Upper lobe of left lung (tissue), 6 donors: ENCODE measurements at regions not wholly inside any gene's neighbourhood (a gene's known extent, or its start where the extent isn't known, plus 50 kb on each side); places are given as distances from the start of the nearest gene placed in this dataset.

Experiments used
- ATAC-seq, 2 donors: fragments of 200-7000 bp; cut with Tn5 transposase; one replicate each; pipeline ENCODE4 v1.9.1; 2022; ENCODE audit warnings: mild to moderate bottlenecking in 2 of 2, moderate library complexity in 2 of 2; ENCODE audit not compliant: low FRiP score in 2 of 2
- DNase-seq, 2 donors: peaks; one replicate each; pipeline ENCODE4 v3.0.0-alpha.2; 2019 to 2020
- H3K27ac ChIP-seq, 4 donors: fragments of 200-600 bp; sonication (generic); one replicate each; pipeline ENCODE4 v1.5.1; 2016 to 2019
- H3K27me3 ChIP-seq, 4 donors: fragments of 200-600 bp; sonication (generic); one replicate each; pipeline ENCODE4 v1.5.1; 2017 to 2019
- H3K36me3 ChIP-seq, 4 donors: fragments of 200-600 bp; sonication (generic); one replicate each; pipeline ENCODE4 v1.5.1; 2016 to 2019
- H3K4me1 ChIP-seq, 4 donors: fragments of 200-600 bp; sonication (generic); one replicate each; pipeline ENCODE4 v1.5.1; 2018 to 2019
- H3K4me3 ChIP-seq, 4 donors: fragments of 200-600 bp; sonication (generic); one replicate each; pipeline ENCODE4 v1.5.1; 2017 to 2019; ENCODE audit warnings: mild to moderate bottlenecking in 2 of 4, moderate library complexity in 1 of 4
- H3K9me3 ChIP-seq, 4 donors: fragments of 200-600 bp; sonication (generic); one replicate each; pipeline ENCODE4 v1.5.1; 2018 to 2019
- CTCF ChIP-seq, 6 experiments: fragments of 450-650 bp in 4 of 6; fragments of 200-600 bp in 2 of 6; sonication (generic) in 2 of 6; IDR thresholded peaks; one replicate each; pipeline ENCODE4 v1.5.1; 2016 to 2019; ENCODE audit warnings: antibody characterized with exemption in 6 of 6
- EP300 ChIP-seq, 4 donors: sonication (generic); formaldehyde crosslinking; IDR thresholded peaks; one replicate each; pipeline ENCODE4 v1.5.1; 2017; ENCODE audit warnings: antibody characterized with exemption in 4 of 4, control low read depth in 2 of 4
- POLR2A ChIP-seq, 4 donors: fragments of 450-650 bp; IDR thresholded peaks; one replicate each; pipeline ENCODE4 v1.5.1; 2016 to 2017; ENCODE audit warnings: antibody characterized with exemption in 4 of 4, mild to moderate bottlenecking in 2 of 4
- POLR2AphosphoS5 ChIP-seq, 2 donors: sonication (generic); formaldehyde crosslinking; IDR thresholded peaks; one replicate each; pipeline ENCODE4 v1.5.1; 2017; ENCODE audit warnings: antibody characterized with exemption in 2 of 2
- WGBS, 2 donors: methylation state at CpG; one replicate each; pipeline ENCODE4 v1.1.5; 2017 to 2018; 5-methylcytosine and 5-hydroxymethylcytosine counted together
- donor health status: DM: no; HTN: no; CAD: no; lungs with moderate emphysema.
- donor health status: DM: no; HTN: yes; CAD: no; lungs with severe emphysema.

GRCh38 chr20:56922497-56922896 is 293.4 kb downstream of the TFAP2C start:
- 57 to 67% methylated on average over 9 of the region's 9 CpGs for WGBS, 2 donors
- TF ChIP-seq POLR2A (IDR thresholded peaks at IDR 0.05) (no peak), POLR2AphosphoS5 (IDR thresholded peaks at IDR 0.05) (no peak), EP300 (IDR thresholded peaks at IDR 0.05) (no peak), CTCF (IDR thresholded peaks at IDR 0.05) (no peak)

DNA sequence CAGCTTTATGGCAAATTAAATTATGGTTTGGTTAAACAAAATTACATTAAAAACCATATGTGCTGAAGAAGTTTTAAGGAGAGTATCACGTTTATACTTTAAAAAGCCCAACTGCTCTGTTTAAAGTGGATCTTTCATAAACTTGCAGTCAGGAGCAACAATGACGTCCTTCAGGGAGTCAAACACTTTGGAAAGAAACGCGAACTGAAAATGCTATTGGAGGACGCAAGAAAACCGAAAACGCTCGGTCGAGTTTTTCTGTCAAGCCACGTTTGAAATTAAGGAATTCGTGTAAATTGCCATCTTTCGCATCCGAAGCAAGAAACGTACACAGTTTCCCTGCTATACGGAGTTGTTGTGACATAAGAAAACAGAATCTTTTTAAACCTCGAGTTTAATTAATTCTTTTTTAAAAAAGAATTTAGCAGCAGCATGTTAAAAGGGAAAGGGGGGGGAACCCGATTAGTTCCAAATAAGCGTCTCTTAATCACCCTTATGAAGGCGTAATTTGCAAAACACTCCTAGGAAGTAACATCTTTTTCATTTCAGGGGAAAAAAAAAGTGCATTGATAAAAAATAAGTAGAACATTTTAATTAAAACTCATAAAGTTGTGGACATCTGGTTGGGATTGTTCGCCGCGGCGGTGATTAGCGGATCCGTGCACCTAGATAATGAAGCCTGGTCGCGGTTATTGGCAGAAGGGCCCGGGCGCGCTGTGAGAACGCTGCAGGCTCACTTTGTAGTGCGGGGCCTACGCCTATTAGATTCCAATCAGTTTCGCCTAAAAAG is 295.4 kb downstream of the TFAP2C start:
- Histone ChIP-seq H3K9me3 (no peaks in the 10 kb centered on the region), H3K27me3 (peaks cover 0 to 32% (median 19%) of the 10 kb centered on the region in 4 donors), H3K27ac (no peak overlapping the region), H3K36me3 (no peaks in the 10 kb centered on the region), H3K4me1 (peaks cover 5 to 16% (median 7%) of the 10 kb centered on the region in 4 donors), H3K4me3 (no peak overlapping the region)
- WGBS, 2 donors = 11 to 12% methylated on average over 34 of the region's 34 CpGs
- no peak for DNase-seq
- ATAC-seq = no peak
- no peak for TF ChIP-seq EP300 (IDR thresholded peaks at IDR 0.05)
- TF ChIP-seq POLR2AphosphoS5 (IDR thresholded peaks at IDR 0.05) = no peak
- TF ChIP-seq POLR2A (IDR thresholded peaks at IDR 0.05) = no peak
- TF ChIP-seq CTCF (IDR thresholded peaks at IDR 0.05) = no peak

More at GRCh38 chr20:56922497-56922896, 293.4 kb downstream of the TFAP2C start:
- ATAC-seq (no peak), DNase-seq (no peak)
- H3K4me3 ChIP-seq = no peak overlapping the region
- H3K27me3 ChIP-seq = peaks cover 0 to 31% (median 16%) of the 10 kb centered on the region in 4 donors
- H3K36me3 ChIP-seq = no peaks in the 10 kb centered on the region
- no peak overlapping the region for H3K27ac ChIP-seq
- H3K4me1 ChIP-seq = peaks cover 5 to 16% (median 7%) of the 10 kb centered on the region in 4 donors
- no peaks in the 10 kb centered on the region for H3K9me3 ChIP-seq

- Histone ChIP-seq H3K27me3 (peaks cover 0 to 32% (median 19%) of the 10 kb centered on the region in 4 donors), H3K4me1 (peaks cover 5 to 16% (median 7%) of the 10 kb centered on the region in 4 donors), H3K27ac (no peak overlapping the region), H3K4me3 (no peak overlapping the region), H3K9me3 (no peaks in the 10 kb centered on the region), H3K36me3 (no peaks in the 10 kb centered on the region)
- ATAC-seq (peak in 1 of 2 donors; percentile 28), DNase-seq (peak in 1 of 2 donors; percentile 65)
- WGBS, 2 donors = 5 to 7% methylated on average over 34 to 60 of the region's 73 CpGs
- TF ChIP-seq POLR2A (IDR thresholded peaks at IDR 0.05) = no peak
- no peak for TF ChIP-seq CTCF (IDR thresholded peaks at IDR 0.05)
- no peak for TF ChIP-seq EP300 (IDR thresholded peaks at IDR 0.05)
- no peak for TF ChIP-seq POLR2AphosphoS5 (IDR thresholded peaks at IDR 0.05)
These were observed 296.1 kb downstream of the TFAP2C start for GRCh38 chr20:56925082-56925830.

DNA sequence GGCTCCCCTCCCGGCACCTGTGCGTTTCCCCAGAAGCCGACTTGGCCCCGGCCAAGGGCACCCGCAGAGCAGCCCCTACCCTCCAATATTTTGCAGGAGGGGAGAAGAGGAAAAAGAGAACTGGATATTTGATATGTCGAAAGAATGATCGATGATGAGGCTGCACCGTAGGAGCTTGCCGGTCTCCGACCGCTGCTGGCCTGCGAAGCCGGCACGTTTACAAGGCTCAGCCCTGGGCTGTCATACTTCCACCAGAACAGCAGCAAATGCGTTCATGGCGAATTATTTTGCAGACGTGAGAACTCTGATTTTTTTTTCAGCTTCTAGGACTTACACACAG is 296.7 kb downstream of the TFAP2C start:
- Histone ChIP-seq H3K27ac (no peak overlapping the region), H3K27me3 (peaks cover 0 to 32% (median 19%) of the 10 kb centered on the region in 4 donors), H3K36me3 (no peaks in the 10 kb centered on the region), H3K4me1 (peaks cover 5 to 16% (median 7%) of the 10 kb centered on the region in 4 donors), H3K9me3 (no peaks in the 10 kb centered on the region), H3K4me3 (no peak overlapping the region)
- TF ChIP-seq CTCF (IDR thresholded peaks at IDR 0.05) (no peak), POLR2AphosphoS5 (IDR thresholded peaks at IDR 0.05) (no peak), EP300 (IDR thresholded peaks at IDR 0.05) (no peak), POLR2A (IDR thresholded peaks at IDR 0.05) (no peak)
- DNase-seq (no peak), ATAC-seq (no peak)
- 4 to 10% methylated on average over 17 of the region's 17 CpGs for WGBS, 2 donors
